Neural cell (in vitro differentiated cells): ENCODE measurements at regions not wholly inside any gene's neighbourhood (a gene's known extent, or its start where the extent isn't known, plus 50 kb on each side); places are given as distances from the start of the nearest gene placed in this dataset.

Experiments
- H2AFZ ChIP-seq: fragments of 200-600, 300-800 bp; sonication (generic), shearing (Covaris generic); 2 replicates; pipeline ENCODE4 v1.6.0; 2014; ENCODE audit warnings: low read depth, mild to moderate bottlenecking, antibody characterized with exemption, low read length, moderate library complexity
- H3F3A ChIP-seq: fragments of 200-600 bp; shearing (Covaris generic); 2 replicates; pipeline ENCODE4 v1.6.1; 2016; ENCODE audit warnings: mild to moderate bottlenecking, moderate library complexity, mixed read lengths, antibody characterized with exemption, low read length; ENCODE audit not compliant: insufficient read depth, poor library complexity, severe bottlenecking
- H3K27ac ChIP-seq: fragments of 200-600, 300-800 bp; sonication (generic), shearing (Covaris generic); 2 replicates; pipeline ENCODE4 v1.5.1; 2014; ENCODE audit warnings: mild to moderate bottlenecking, low read length, moderate library complexity
- H3K27me3 ChIP-seq: fragments of 300-800, 200-600 bp; sonication (generic), shearing (Covaris generic); 2 replicates; pipeline ENCODE4 v1.6.0; 2014; ENCODE audit warnings: mild to moderate bottlenecking, low read depth, low read length, moderate library complexity; ENCODE audit not compliant: insufficient read depth
- H3K36me3 ChIP-seq: fragments of 300-800, 200-600 bp; sonication (generic), shearing (Covaris generic); 2 replicates; pipeline ENCODE4 v1.5.1; 2014; ENCODE audit warnings: mild to moderate bottlenecking, antibody characterized with exemption, low read length, moderate library complexity; ENCODE audit not compliant: insufficient read depth
- H3K4me2 ChIP-seq: fragments of 300-800, 200-600 bp; sonication (generic), shearing (Covaris generic); 2 replicates; pipeline ENCODE4 v1.6.0; 2014; ENCODE audit warnings: mild to moderate bottlenecking, low read length
- H3K4me3 ChIP-seq: fragments of 300-800, 200-600 bp; sonication (generic), shearing (Covaris generic); 2 replicates; pipeline ENCODE4 v1.5.1; 2014; ENCODE audit warnings: mild to moderate bottlenecking, low read length, moderate library complexity
- H3K79me2 ChIP-seq: fragments of 200-600 bp; shearing (Covaris generic); replicated peaks from 2 replicates; pipeline ENCODE4 v1.6.0; 2014; ENCODE audit warnings: mild to moderate bottlenecking, low read length, moderate library complexity; ENCODE audit not compliant: insufficient read depth
- H3K9ac ChIP-seq: fragments of 300-800, 200-600 bp; sonication (generic), shearing (Covaris generic); 2 replicates; pipeline ENCODE4 v1.6.1; 2016; ENCODE audit warnings: mild to moderate bottlenecking, low read length, mixed read lengths
- H3K9me2 ChIP-seq: fragments of 200-600 bp; shearing (Covaris generic); 2 replicates; pipeline ENCODE4 v1.6.1; 2016; ENCODE audit warnings: mild to moderate bottlenecking, low read length, mixed read lengths; ENCODE audit not compliant: insufficient read depth
- H3K9me3 ChIP-seq: fragments of 200-600, 300-800 bp; sonication (generic), shearing (Covaris generic); 2 replicates; pipeline ENCODE4 v1.6.1; 2016; ENCODE audit warnings: mild to moderate bottlenecking, mixed run types, low read length, moderate library complexity, mixed read lengths
- H4K20me1 ChIP-seq: fragments of 200-600 bp; shearing (Covaris generic); 2 replicates; pipeline ENCODE4 v1.6.1; 2016; ENCODE audit warnings: mild to moderate bottlenecking, mixed run types; ENCODE audit not compliant: insufficient read depth
- CTCF ChIP-seq: fragments of 450-650 bp; IDR thresholded peaks from 2 replicates; pipeline ENCODE4 v1.5.1; 2014; ENCODE audit warnings: antibody characterized with exemption, mild to moderate bottlenecking, moderate library complexity; ENCODE audit not compliant: poor library complexity, severe bottlenecking
- EP300 ChIP-seq: fragments of 450-650 bp; conservative IDR thresholded peaks from 2 replicates; pipeline ENCODE4 v1.6.1; 2014; ENCODE audit warnings: antibody characterized with exemption, mild to moderate bottlenecking, moderate library complexity; ENCODE audit not compliant: poor library complexity, severe bottlenecking
- EZH2 ChIP-seq: fragments of 200-600, 300-800 bp; shearing (Covaris generic), sonication (generic); IDR thresholded peaks from 2 replicates; pipeline ENCODE4 v1.6.1; 2014; ENCODE audit warnings: antibody characterized with exemption, low read length, borderline replicate concordance, mild to moderate bottlenecking; ENCODE audit not compliant: insufficient read depth, poor library complexity, severe bottlenecking
- MXI1 ChIP-seq: fragments of 450-650 bp; conservative IDR thresholded peaks from 2 replicates; pipeline ENCODE4 v1.6.1; 2014; ENCODE audit warnings: antibody characterized with exemption, mild to moderate bottlenecking; ENCODE audit not compliant: poor library complexity, severe bottlenecking
- POLR2AphosphoS5 ChIP-seq: IDR thresholded peaks from 2 replicates; pipeline ENCODE4 v1.6.1; 2012
- RAD21 ChIP-seq: fragments of 450-650 bp; conservative IDR thresholded peaks from 2 replicates; pipeline ENCODE4 v1.6.1; 2014; ENCODE audit warnings: antibody characterized with exemption, mild to moderate bottlenecking, moderate library complexity
- REST ChIP-seq: IDR thresholded peaks from 2 replicates; pipeline ENCODE4 v1.6.1; 2012; ENCODE audit warnings: borderline replicate concordance
- SMC3 ChIP-seq: fragments of 450-650 bp; conservative IDR thresholded peaks from 2 replicates; pipeline ENCODE4 v1.6.1; 2014; ENCODE audit warnings: antibody characterized with exemption, mild to moderate bottlenecking, moderate library complexity; ENCODE audit not compliant: poor library complexity
- TAF1 ChIP-seq: IDR thresholded peaks from 2 replicates; pipeline ENCODE4 v1.6.1; 2012; ENCODE audit warnings: low read depth

- H3K4me3 ChIP-seq = no peak overlapping the region
- no peak overlapping the region for H3K9ac ChIP-seq
- no peaks in the 10 kb centered on the region for H3K36me3 ChIP-seq
- H3F3A ChIP-seq = no peaks in the 10 kb centered on the region
- no peak overlapping the region for H2AFZ ChIP-seq
- H3K4me2 ChIP-seq = no peak overlapping the region
- no peaks in the 10 kb centered on the region for H3K27me3 ChIP-seq
- TF ChIP-seq TAF1 (no peak), RAD21 (no peak), EZH2 (no peak), SMC3 (no peak), MXI1 (no peak), POLR2AphosphoS5 (no peak)
- no peaks in the 10 kb centered on the region for H4K20me1 ChIP-seq
- H3K9me3 ChIP-seq = no peaks in the 10 kb centered on the region
- H3K27ac ChIP-seq = no peak overlapping the region
- no peaks in the 10 kb centered on the region for H3K9me2 ChIP-seq
- no peaks in the 10 kb centered on the region for H3K79me2 ChIP-seq
Measured at GRCh38 chr7:124514471-124514870, 251.1 kb downstream of the GPR37 start.

DNA sequence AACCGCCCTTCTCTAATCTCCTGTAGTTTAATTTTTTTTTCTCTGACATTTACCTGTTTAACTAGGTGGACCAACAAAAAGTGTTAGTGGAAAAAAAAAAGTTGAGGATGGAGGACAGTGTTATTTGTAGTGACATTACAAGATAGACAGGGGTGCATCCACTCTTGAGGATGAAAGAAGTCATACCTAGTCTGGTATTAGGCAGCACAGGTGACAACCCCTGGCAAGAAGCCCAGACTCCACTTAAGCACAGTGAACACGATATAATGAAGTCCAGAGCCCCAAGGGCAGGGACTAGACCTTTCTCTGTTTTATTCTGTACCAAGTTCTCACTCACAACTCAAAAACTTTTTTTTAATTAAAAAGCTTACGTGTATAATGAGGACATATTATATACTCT lies 268.4 kb downstream of the GPR37 start:
- TF ChIP-seq EP300 = no peak
- no peak for TF ChIP-seq RAD21
- Histone ChIP-seq H4K20me1 (no peaks in the 10 kb centered on the region), H3K9ac (no peak overlapping the region), H2AFZ (no peak overlapping the region), H3K4me3 (no peak overlapping the region), H3K79me2 (no peaks in the 10 kb centered on the region), H3K4me2 (no peak overlapping the region), H3K36me3 (no peaks in the 10 kb centered on the region), H3K27me3 (no peaks in the 10 kb centered on the region), H3K27ac (no peak overlapping the region), H3K9me3 (no peaks in the 10 kb centered on the region), H3F3A (no peaks in the 10 kb centered on the region), H3K9me2 (no peaks in the 10 kb centered on the region)

DNA sequence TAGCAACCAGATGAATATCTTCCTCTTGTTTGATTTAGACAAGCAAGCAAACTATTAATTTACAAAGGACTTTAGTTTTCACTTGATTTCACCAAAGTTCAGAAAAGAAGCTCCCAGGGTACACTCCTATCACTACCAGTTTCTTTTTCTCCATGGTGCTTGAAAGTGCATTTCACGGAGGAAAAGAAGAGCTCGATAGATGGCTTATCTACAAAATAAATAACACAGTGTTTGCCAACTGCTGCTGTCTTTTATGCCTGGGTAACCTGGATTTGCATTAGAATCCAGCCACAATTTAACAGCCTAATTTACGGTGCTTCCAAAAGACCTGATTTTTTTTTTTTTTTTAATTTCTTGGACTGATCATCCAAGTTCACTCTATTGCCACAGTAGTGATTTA lies 275.7 kb downstream of the GPR37 start:
- no peaks in the 10 kb centered on the region for H3K27me3 ChIP-seq
- H3K79me2 ChIP-seq = no peaks in the 10 kb centered on the region
- no peak overlapping the region for H3K9ac ChIP-seq
- H4K20me1 ChIP-seq = no peaks in the 10 kb centered on the region
- TF ChIP-seq POLR2AphosphoS5 (no peak), MXI1 (no peak), REST (no peak), EZH2 (no peak), SMC3 (no peak), RAD21 (no peak), EP300 (no peak), CTCF (no peak), TAF1 (no peak)
- no peaks in the 10 kb centered on the region for H3K9me2 ChIP-seq
- no peak overlapping the region for H3K4me2 ChIP-seq
- no peak overlapping the region for H3K27ac ChIP-seq
- H3K36me3 ChIP-seq = no peaks in the 10 kb centered on the region
- no peak overlapping the region for H2AFZ ChIP-seq
- H3F3A ChIP-seq = no peaks in the 10 kb centered on the region
- H3K4me3 ChIP-seq = no peak overlapping the region
- no peaks in the 10 kb centered on the region for H3K9me3 ChIP-seq
